ENCODE measurements at regions not wholly inside any gene's neighbourhood (a gene's known extent, or its start where the extent isn't known, plus 50 kb on each side); places are given as distances from the start of the nearest gene placed in this dataset.

- DNase-seq (ENCODE audit: low spot score) = no peak
Measured at GRCh38 chr10:4581929-4582328, 244.1 kb upstream of the AKR1E2 start.

DNA sequence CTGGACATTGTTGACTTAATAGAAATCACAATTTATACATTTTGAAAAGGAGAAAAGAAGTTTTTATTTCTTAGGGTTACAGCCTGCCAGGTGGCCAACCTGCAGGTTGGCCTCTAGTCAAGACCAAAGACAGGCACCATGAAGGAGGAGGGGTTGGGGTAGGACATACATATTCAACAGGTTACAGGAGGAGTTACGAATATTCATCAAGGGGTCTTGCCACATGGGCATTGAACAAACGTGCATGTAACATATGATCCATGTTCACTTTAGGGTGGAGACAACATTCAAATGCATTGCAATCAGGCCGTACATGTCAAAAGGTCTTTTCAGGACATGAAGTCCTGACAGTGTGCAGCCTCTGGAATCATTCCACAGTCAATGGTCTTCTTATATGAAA, 246.2 kb upstream of the AKR1E2 start:
- no peak for DNase-seq (ENCODE audit: low spot score)

DNA sequence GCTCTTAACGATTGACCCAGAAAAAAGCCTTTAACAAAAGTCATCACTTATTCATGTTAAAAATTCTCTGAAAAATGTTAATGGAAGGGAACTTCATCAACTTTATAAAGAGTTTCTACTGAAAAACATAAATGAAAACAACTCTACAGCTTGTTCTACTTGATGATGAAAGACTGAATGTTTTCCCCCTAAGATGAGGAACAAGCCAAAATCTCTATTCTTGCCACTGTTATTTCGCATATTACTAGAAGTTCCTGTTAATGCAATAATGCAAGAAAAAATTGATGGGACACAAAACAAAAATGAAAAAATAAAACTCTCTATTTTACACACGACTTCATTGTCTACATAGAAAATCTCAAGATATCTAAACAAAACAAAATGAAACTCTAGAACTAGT, 249.8 kb upstream of the AKR1E2 start:
- no peak for DNase-seq (ENCODE audit: low spot score)

- no peak for DNase-seq (ENCODE audit: low spot score)
Measured at GRCh38 chr10:4569151-4569550, 256.9 kb upstream of the AKR1E2 start.

DNA sequence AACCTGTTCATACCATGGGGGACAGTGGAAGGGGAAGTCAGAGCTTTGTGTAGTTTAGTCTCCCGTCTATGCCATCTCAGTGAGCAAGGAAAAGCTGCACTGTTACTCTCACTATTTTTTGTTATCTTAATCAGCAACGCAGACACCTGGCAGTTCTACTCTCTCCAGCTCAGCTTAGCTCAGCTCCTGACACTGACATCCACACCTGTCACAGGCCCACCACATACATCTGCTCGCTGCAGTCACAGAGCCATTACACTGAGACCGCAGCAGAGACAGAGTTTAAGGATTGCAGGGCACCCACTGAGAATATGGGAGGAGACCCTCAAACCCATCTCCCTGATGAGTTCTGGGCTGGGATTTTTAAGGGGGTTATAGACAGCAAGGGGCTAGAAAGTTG, 257.3 kb upstream of the AKR1E2 start:
- DNase-seq (ENCODE audit: low spot score) = no peak

DNA sequence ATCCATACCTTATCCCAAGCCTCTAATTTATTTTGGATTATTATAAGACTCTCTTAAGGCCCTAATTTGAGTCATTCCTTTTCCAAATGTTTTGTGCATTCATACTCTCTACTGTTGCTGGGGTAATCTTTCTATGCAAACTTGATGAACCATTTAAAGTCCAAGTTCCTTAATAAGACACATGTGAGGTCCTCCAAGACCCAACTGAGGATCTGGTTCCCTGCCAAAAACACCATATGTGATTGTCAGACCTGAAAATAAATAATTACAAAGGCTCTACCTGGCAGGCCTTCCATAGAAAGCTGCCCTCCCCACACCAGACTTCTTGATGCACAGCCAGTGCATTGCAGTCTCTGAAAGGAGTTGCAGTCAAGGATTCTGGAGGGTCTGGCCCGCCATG, 257.9 kb upstream of the AKR1E2 start:
- DNase-seq (ENCODE audit: low spot score) = no peak

- DNase-seq (ENCODE audit: low spot score) = no peak
Measured at GRCh38 chr10:4567637-4568036, 258.4 kb upstream of the AKR1E2 start.

DNA sequence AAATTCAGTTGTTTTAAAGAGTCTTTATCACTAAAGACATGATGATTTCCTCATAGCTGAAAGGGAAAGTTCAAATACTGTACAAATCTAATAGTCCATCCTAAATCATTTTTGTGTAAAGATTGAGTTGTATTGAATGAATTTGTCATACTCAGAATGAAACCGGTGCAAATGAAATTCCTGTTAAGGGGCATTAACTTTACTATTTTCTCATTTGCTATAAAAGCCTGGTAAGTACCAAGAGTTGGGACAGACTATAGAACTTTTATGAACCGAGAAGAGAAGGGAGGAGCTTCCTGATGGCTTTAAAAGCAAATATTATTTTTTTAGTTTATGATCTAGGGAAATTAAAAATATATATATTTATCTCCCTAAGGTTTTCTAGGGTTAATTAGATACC, 260.0 kb upstream of the AKR1E2 start:
- DNase-seq (ENCODE audit: low spot score) = no peak

DNA sequence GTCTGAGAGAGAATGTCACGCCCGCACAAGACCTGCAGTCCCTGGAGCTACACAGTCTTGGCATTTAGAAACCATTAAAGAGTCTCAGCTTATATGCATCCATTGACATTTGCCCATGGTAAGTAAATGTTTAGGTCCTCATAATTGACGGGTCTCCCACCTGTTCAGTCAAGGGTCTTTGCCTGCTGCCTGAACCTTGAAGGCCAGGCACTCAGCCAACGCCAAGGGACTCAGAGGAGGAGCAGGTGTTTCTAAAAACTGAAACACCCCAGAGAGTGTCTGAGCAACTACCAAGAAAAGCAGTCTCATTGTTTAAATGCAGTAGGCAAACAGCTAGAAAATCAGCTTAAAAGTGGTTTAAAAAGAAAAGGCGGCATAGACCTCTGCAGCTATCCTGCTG, 264.7 kb upstream of the AKR1E2 start:
- DNase-seq (ENCODE audit: low spot score) = no peak

- no peak for DNase-seq (ENCODE audit: low spot score)
Measured at GRCh38 chr10:4557469-4557868, 268.5 kb upstream of the AKR1E2 start.

DNA sequence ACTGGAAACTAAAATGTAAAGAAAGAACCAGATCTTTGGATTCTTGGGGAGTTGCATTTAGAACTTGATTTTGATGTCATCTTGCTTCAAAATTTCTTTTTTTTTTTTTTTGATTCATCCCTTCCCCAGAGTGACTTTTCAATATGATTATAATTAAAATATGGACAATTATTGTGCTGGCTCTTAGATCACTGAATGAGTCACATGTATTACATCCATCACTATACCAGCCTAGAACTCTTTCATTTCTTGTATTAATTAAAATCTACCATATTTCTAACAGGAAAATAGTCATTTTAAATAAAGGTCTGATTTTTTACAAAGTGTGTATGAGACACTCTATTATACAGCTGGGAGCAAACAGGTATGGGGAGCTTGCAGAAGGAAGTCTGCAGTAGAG, 269.5 kb upstream of the AKR1E2 start:
- DNase-seq (ENCODE audit: low spot score) = no peak

- DNase-seq (ENCODE audit: low spot score) = no peak
Measured at GRCh38 chr10:4555920-4556319, 270.1 kb upstream of the AKR1E2 start.

- no peak for DNase-seq (ENCODE audit: low spot score)
Measured at GRCh38 chr10:4549139-4549653, 276.8 kb upstream of the AKR1E2 start.

- no peak for DNase-seq (ENCODE audit: low spot score)
Measured at GRCh38 chr10:4546931-4547330, 279.1 kb upstream of the AKR1E2 start.

DNA sequence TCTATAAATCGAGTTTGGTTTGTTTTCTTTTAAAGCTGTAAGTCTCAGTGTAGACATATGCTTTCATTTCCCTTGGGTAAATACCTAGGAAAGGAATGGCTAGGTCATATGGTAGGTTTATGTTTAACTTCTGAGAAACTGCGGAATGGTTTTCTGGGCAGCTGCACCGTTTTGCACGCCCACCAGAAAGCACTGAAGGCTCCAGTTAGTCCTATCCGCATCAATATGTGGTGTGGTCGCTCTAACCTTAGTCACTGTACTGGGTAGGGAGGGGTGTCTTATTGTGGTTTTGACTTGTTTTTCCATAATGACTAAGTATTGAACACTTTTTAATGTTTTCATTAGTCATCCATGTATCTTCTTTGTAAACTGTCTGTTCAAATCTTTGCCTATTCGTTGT, 279.5 kb upstream of the AKR1E2 start:
- no peak for DNase-seq (ENCODE audit: low spot score)

DNA sequence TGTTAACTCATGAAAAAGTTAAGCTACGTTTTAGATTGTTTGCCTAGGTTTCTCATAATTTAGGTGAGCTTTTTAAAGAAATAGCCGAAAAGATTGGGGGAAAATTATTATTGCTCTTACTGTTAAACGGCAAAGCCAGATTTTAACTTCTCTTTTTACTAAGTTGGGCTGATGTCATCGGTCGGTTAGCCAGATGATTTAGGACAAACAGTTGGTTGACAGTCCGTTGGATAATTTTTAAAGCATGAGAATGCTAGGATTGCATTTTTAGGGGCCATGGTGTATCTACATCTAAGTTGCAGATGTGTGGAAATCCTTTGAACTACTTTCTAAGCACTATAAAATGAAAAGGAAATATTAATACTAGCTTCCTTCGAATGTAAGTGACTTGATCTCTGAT, 280.9 kb upstream of the AKR1E2 start:
- no peak for DNase-seq (ENCODE audit: low spot score)

- DNase-seq (ENCODE audit: low spot score) = no peak
Measured at GRCh38 chr10:4543938-4544533, 282.0 kb upstream of the AKR1E2 start.

GRCh38 chr10:4541292-4541691, 284.7 kb upstream of the AKR1E2 start:
- no peak for DNase-seq (ENCODE audit: low spot score)

- no peak for DNase-seq (ENCODE audit: low spot score)
Measured at GRCh38 chr10:4538016-4538415, 288.0 kb upstream of the AKR1E2 start.

DNA sequence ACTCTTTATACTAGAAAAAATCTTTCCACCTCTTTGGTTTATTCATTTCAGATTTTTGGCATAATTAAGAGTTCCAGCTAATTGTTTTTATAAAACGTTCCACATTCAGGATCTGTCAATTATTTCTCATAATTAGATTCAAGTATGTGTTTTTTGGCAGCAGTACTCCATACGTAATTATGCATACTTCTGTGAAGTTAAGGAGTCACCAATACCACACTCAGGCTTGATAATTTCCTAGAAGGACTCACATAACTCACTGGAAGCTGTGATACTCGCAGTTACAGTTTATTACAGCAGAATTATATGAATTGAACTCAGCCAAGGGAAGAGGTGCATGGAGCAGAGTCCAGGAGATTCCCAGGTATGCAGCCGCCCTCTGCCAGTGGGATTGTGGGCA, 290.5 kb upstream of the AKR1E2 start:
- no peak for DNase-seq (ENCODE audit: low spot score)

- DNase-seq (ENCODE audit: low spot score) = no peak
Measured at GRCh38 chr10:4533621-4534020, 292.4 kb upstream of the AKR1E2 start.

- DNase-seq (ENCODE audit: low spot score) = no peak
Measured at GRCh38 chr10:4532976-4533375, 293.0 kb upstream of the AKR1E2 start.

- no peak for DNase-seq (ENCODE audit: low spot score)
Measured at GRCh38 chr10:4532467-4532866, 293.5 kb upstream of the AKR1E2 start.

DNA sequence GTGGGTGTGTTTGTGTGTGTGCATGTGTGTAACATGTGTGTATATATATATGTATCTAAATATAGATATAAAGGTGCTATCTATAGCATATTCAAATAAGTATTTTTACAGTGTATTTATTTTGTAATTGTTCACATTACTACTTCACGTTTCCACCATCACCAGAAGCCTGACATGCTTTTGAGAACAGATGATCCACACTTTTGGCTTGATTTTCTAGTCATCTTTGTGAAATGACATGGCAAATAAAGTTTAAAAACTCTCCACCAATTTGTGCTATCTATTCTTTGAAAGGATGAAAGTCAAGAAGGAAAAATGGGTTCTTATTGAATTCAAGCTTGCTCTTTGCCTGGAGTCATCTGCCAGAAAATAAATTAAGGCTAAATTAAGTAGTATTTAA, 294.0 kb upstream of the AKR1E2 start:
- DNase-seq (ENCODE audit: low spot score) = no peak

GRCh38 chr10:4529266-4529665, 296.7 kb upstream of the AKR1E2 start:
- no peak for DNase-seq (ENCODE audit: low spot score)

Data from ecto neural progenitor cell (in vitro differentiated cells).